ENCODE measurements at regions not wholly inside any gene's neighbourhood (a gene's known extent, or its start where the extent isn't known, plus 50 kb on each side); places are given as distances from the start of the nearest gene placed in this dataset.

- FAIRE-seq, result no peak
- no peaks in the 10 kb centered on the region for H3K27me3 Mint-ChIP-seq (ENCODE audit: low read depth, unreplicated experiment)
- Histone ChIP-seq H3K9me3 (ENCODE audit: insufficient read depth, low read depth, low read length) (no peaks in the 10 kb centered on the region), H2AFZ (ENCODE audit: low read depth, low read length) (peak overlapping the region; percentile 86), H3K27me3 (ENCODE audit: insufficient read depth, low read length) (no peaks in the 10 kb centered on the region), H3K9ac (ENCODE audit: low read length) (peak overlapping the region; percentile 84), H3K79me2 (ENCODE audit: insufficient read depth, low read length) (no peaks in the 10 kb centered on the region), H3K36me3 (ENCODE audit: insufficient read depth, low read length) (no peaks in the 10 kb centered on the region), H3K27ac (ENCODE audit: low read depth, low read length) (peak overlapping the region; percentile 96), H3K4me3 (ENCODE audit: insufficient read depth, low read depth, low read length) (peak overlapping the region; percentile 35), H3K4me1 (ENCODE audit: insufficient read depth, low read length) (peaks cover 26% of the 10 kb centered on the region), H4K20me1 (ENCODE audit: insufficient read depth, low read length) (no peaks in the 10 kb centered on the region), H3K4me2 (ENCODE audit: low read length) (peak overlapping the region; percentile 81)
- H3K4me3 Mint-ChIP-seq (ENCODE audit: unreplicated experiment), result no peak overlapping the region
- no peaks in the 10 kb centered on the region for H3K36me3 Mint-ChIP-seq (ENCODE audit: low read depth, unreplicated experiment)
- DNase-seq (ENCODE audit: low read depth), result peak; percentile 97
- H3K9me3 Mint-ChIP-seq (ENCODE audit: unreplicated experiment), result peaks cover 2% of the 10 kb centered on the region
- TF ChIP-seq CTCF (IDR thresholded peaks at IDR 0.05; ENCODE audit: insufficient read depth, low read depth, low read length), result no peak
- TF ChIP-seq EZH2 (IDR thresholded peaks at IDR 0.05; ENCODE audit: insufficient read depth, low read length), result no peak
- H3K4me1 Mint-ChIP-seq (ENCODE audit: low read depth, unreplicated experiment), result peaks cover 16% of the 10 kb centered on the region
- peak overlapping the region; percentile 99 for H3K27ac Mint-ChIP-seq (ENCODE audit: unreplicated experiment)
Observed at GRCh38 chr6:164085091-164086075, 670.9 kb downstream of the QKI start.

- Mint-ChIP-seq H3K4me1 (ENCODE audit: low read depth, unreplicated experiment) (no peaks in the 10 kb centered on the region), H3K27ac (ENCODE audit: unreplicated experiment) (no peak overlapping the region), H3K9me3 (ENCODE audit: unreplicated experiment) (peaks cover 2% of the 10 kb centered on the region), H3K36me3 (ENCODE audit: low read depth, unreplicated experiment) (no peaks in the 10 kb centered on the region), H3K4me3 (ENCODE audit: unreplicated experiment) (no peak overlapping the region), H3K27me3 (ENCODE audit: low read depth, unreplicated experiment) (peaks cover 5% of the 10 kb centered on the region)
- Histone ChIP-seq H3K27me3 (ENCODE audit: insufficient read depth, low read length) (no peaks in the 10 kb centered on the region), H3K36me3 (ENCODE audit: insufficient read depth, low read length) (no peaks in the 10 kb centered on the region), H2AFZ (ENCODE audit: low read depth, low read length) (no peak overlapping the region), H3K9me3 (ENCODE audit: insufficient read depth, low read depth, low read length) (no peaks in the 10 kb centered on the region), H3K9ac (ENCODE audit: low read length) (no peak overlapping the region), H3K27ac (ENCODE audit: low read depth, low read length) (no peak overlapping the region), H4K20me1 (ENCODE audit: insufficient read depth, low read length) (no peaks in the 10 kb centered on the region), H3K4me2 (ENCODE audit: low read length) (no peak overlapping the region), H3K4me3 (ENCODE audit: insufficient read depth, low read depth, low read length) (no peak overlapping the region), H3K79me2 (ENCODE audit: insufficient read depth, low read length) (no peaks in the 10 kb centered on the region), H3K4me1 (ENCODE audit: insufficient read depth, low read length) (peaks cover 4% of the 10 kb centered on the region)
- TF ChIP-seq EZH2 (IDR thresholded peaks at IDR 0.05; ENCODE audit: insufficient read depth, low read length), result no peak
- no peak for TF ChIP-seq CTCF (IDR thresholded peaks at IDR 0.05; ENCODE audit: insufficient read depth, low read depth, low read length)
- DNase-seq (ENCODE audit: low read depth), result no peak
- FAIRE-seq, result no peak
Observed at GRCh38 chr6:164079275-164079600, 664.7 kb downstream of the QKI start.
